BLaER1 (cell line): ENCODE measurements at regions not wholly inside any gene's neighbourhood (a gene's known extent, or its start where the extent isn't known, plus 50 kb on each side); places are given as distances from the start of the nearest gene placed in this dataset.

Source experiments
- H3K27ac ChIP-seq: shearing (Covaris generic); formaldehyde crosslinking; 2 replicates; pipeline ENCODE4 v1.8.1; 2022
- H3K27me3 ChIP-seq: shearing (Covaris generic); formaldehyde crosslinking; 2 replicates; pipeline ENCODE4 v1.8.1; 2022
- H3K36me3 ChIP-seq: shearing (Covaris generic); formaldehyde crosslinking; 2 replicates; pipeline ENCODE4 v1.8.1; 2022
- H3K4me1 ChIP-seq: shearing (Covaris generic); formaldehyde crosslinking; 2 replicates; pipeline ENCODE4 v1.8.1; 2022
- H3K4me2 ChIP-seq: shearing (Covaris generic); formaldehyde crosslinking; 2 replicates; pipeline ENCODE4 v1.8.1; 2022
- H3K4me3 ChIP-seq: shearing (Covaris generic); formaldehyde crosslinking; 2 replicates; pipeline ENCODE4 v1.8.1; 2022
- H3K9ac ChIP-seq: shearing (Covaris generic); formaldehyde crosslinking; 2 replicates; pipeline ENCODE4 v1.8.1; 2022
- H3K9me3 ChIP-seq: shearing (Covaris generic); formaldehyde crosslinking; 2 replicates; pipeline ENCODE4 v1.8.1; 2022
- H4K20me1 ChIP-seq: shearing (Covaris generic); formaldehyde crosslinking; 2 replicates; pipeline ENCODE4 v1.8.1; 2022
- Cebpa-rat ChIP-seq: shearing (Covaris generic); IDR thresholded peaks from 2 replicates; pipeline ENCODE4 v1.8.1; 2022

- H4K20me1 ChIP-seq: no peaks in the 10 kb centered on the region
- H3K4me2 ChIP-seq: no peak overlapping the region
- no peak overlapping the region for H3K4me3 ChIP-seq
- TF ChIP-seq Cebpa-rat: no peak
- H3K36me3 ChIP-seq: no peaks in the 10 kb centered on the region
- no peaks in the 10 kb centered on the region for H3K9me3 ChIP-seq
- H3K9ac ChIP-seq: no peak overlapping the region
- no peaks in the 10 kb centered on the region for H3K27me3 ChIP-seq
- no peak overlapping the region for H3K27ac ChIP-seq
- H3K4me1 ChIP-seq: peaks cover 14% of the 10 kb centered on the region
Observed at GRCh38 chr9:23596913-23597634, 229.0 kb downstream of the ELAVL2 start.

GRCh38 chr9:23598994-23599393 lies 227.0 kb downstream of the ELAVL2 start:
- no peak overlapping the region for H3K4me2 ChIP-seq

GRCh38 chr9:23603311-23603710 lies 222.7 kb downstream of the ELAVL2 start:
- Histone ChIP-seq H3K27ac (no peak overlapping the region), H4K20me1 (no peaks in the 10 kb centered on the region), H3K4me3 (no peak overlapping the region), H3K9ac (no peak overlapping the region), H3K9me3 (no peaks in the 10 kb centered on the region), H3K4me1 (peaks cover 14% of the 10 kb centered on the region), H3K4me2 (0 out of 2 replicates have a peak overlapping the region, but pooled peaks have one; percentile 16), H3K36me3 (no peaks in the 10 kb centered on the region), H3K27me3 (no peaks in the 10 kb centered on the region)
- no peak for TF ChIP-seq Cebpa-rat

More at GRCh38 chr9:23598994-23599393, 227.0 kb downstream of the ELAVL2 start:
- Histone ChIP-seq H4K20me1 (no peaks in the 10 kb centered on the region), H3K27ac (no peak overlapping the region), H3K4me3 (no peak overlapping the region), H3K36me3 (no peaks in the 10 kb centered on the region), H3K4me1 (peaks cover 14% of the 10 kb centered on the region), H3K27me3 (no peaks in the 10 kb centered on the region), H3K9me3 (no peaks in the 10 kb centered on the region), H3K9ac (no peak overlapping the region)
- no peak for TF ChIP-seq Cebpa-rat

GRCh38 chr9:23606107-23606506 lies 219.9 kb downstream of the ELAVL2 start:
- Histone ChIP-seq H3K9me3 (no peaks in the 10 kb centered on the region), H3K36me3 (no peaks in the 10 kb centered on the region), H3K27ac (no peak overlapping the region), H3K4me1 (no peaks in the 10 kb centered on the region), H3K4me2 (no peak overlapping the region), H4K20me1 (no peaks in the 10 kb centered on the region), H3K4me3 (no peak overlapping the region), H3K9ac (no peak overlapping the region), H3K27me3 (no peaks in the 10 kb centered on the region)
- no peak for TF ChIP-seq Cebpa-rat

- no peaks in the 10 kb centered on the region for H4K20me1 ChIP-seq
- H3K9me3 ChIP-seq: no peaks in the 10 kb centered on the region
- H3K4me3 ChIP-seq: no peak overlapping the region
- no peak overlapping the region for H3K27ac ChIP-seq
- no peak overlapping the region for H3K9ac ChIP-seq
- no peaks in the 10 kb centered on the region for H3K27me3 ChIP-seq
- no peaks in the 10 kb centered on the region for H3K4me1 ChIP-seq
- no peak for TF ChIP-seq Cebpa-rat
- H3K4me2 ChIP-seq: no peak overlapping the region
- H3K36me3 ChIP-seq: no peaks in the 10 kb centered on the region
Observed at GRCh38 chr9:23608456-23608855, 217.6 kb downstream of the ELAVL2 start.

GRCh38 chr9:23611869-23612268 lies 214.2 kb downstream of the ELAVL2 start:
- Histone ChIP-seq H3K4me1 (no peaks in the 10 kb centered on the region), H3K36me3 (no peaks in the 10 kb centered on the region), H3K9me3 (no peaks in the 10 kb centered on the region), H3K4me3 (no peak overlapping the region), H4K20me1 (no peaks in the 10 kb centered on the region), H3K4me2 (no peak overlapping the region), H3K27me3 (no peaks in the 10 kb centered on the region), H3K27ac (no peak overlapping the region), H3K9ac (no peak overlapping the region)
- no peak for TF ChIP-seq Cebpa-rat

GRCh38 chr9:23615569-23615968 lies 210.5 kb downstream of the ELAVL2 start:
- Histone ChIP-seq H3K36me3 (no peaks in the 10 kb centered on the region), H3K27me3 (no peaks in the 10 kb centered on the region), H3K9me3 (no peaks in the 10 kb centered on the region), H3K4me1 (no peaks in the 10 kb centered on the region), H4K20me1 (no peaks in the 10 kb centered on the region), H3K9ac (no peak overlapping the region), H3K27ac (no peak overlapping the region), H3K4me2 (no peak overlapping the region), H3K4me3 (no peak overlapping the region)
- TF ChIP-seq Cebpa-rat: no peak

- H3K36me3 ChIP-seq: no peaks in the 10 kb centered on the region
- no peak overlapping the region for H3K27ac ChIP-seq
- no peaks in the 10 kb centered on the region for H4K20me1 ChIP-seq
- no peak overlapping the region for H3K9ac ChIP-seq
- H3K9me3 ChIP-seq: no peaks in the 10 kb centered on the region
- no peaks in the 10 kb centered on the region for H3K27me3 ChIP-seq
- H3K4me1 ChIP-seq: peaks cover 11% of the 10 kb centered on the region
- TF ChIP-seq Cebpa-rat: no peak
- H3K4me2 ChIP-seq: peak overlapping the region; percentile 42
- H3K4me3 ChIP-seq: no peak overlapping the region
Observed at GRCh38 chr9:23621188-23621587, 204.9 kb downstream of the ELAVL2 start.

- H4K20me1 ChIP-seq: no peaks in the 10 kb centered on the region
- no peaks in the 10 kb centered on the region for H3K36me3 ChIP-seq
- H3K4me2 ChIP-seq: peak overlapping the region; percentile 42
- TF ChIP-seq Cebpa-rat: no peak
- H3K4me3 ChIP-seq: no peak overlapping the region
- H3K4me1 ChIP-seq: peaks cover 11% of the 10 kb centered on the region
- no peak overlapping the region for H3K9ac ChIP-seq
- H3K27ac ChIP-seq: no peak overlapping the region
- H3K9me3 ChIP-seq: no peaks in the 10 kb centered on the region
- no peaks in the 10 kb centered on the region for H3K27me3 ChIP-seq
Observed at GRCh38 chr9:23621924-23622323, 204.1 kb downstream of the ELAVL2 start.

- peak overlapping the region; percentile 42; the same call in 1 of the 2 replicates for H3K4me2 ChIP-seq
- no peaks in the 10 kb centered on the region for H3K36me3 ChIP-seq
- no peak overlapping the region for H3K9ac ChIP-seq
- TF ChIP-seq Cebpa-rat: no peak
- no peak overlapping the region for H3K27ac ChIP-seq
- H3K4me3 ChIP-seq: no peak overlapping the region
- H3K27me3 ChIP-seq: no peaks in the 10 kb centered on the region
- no peaks in the 10 kb centered on the region for H4K20me1 ChIP-seq
- H3K9me3 ChIP-seq: no peaks in the 10 kb centered on the region
- peaks cover 11% of the 10 kb centered on the region for H3K4me1 ChIP-seq
Observed at GRCh38 chr9:23622396-23622795, 203.6 kb downstream of the ELAVL2 start.
